ENCODE measurements at regions not wholly inside any gene's neighbourhood (a gene's known extent, or its start where the extent isn't known, plus 50 kb on each side); places are given as distances from the start of the nearest gene placed in this dataset.

DNA sequence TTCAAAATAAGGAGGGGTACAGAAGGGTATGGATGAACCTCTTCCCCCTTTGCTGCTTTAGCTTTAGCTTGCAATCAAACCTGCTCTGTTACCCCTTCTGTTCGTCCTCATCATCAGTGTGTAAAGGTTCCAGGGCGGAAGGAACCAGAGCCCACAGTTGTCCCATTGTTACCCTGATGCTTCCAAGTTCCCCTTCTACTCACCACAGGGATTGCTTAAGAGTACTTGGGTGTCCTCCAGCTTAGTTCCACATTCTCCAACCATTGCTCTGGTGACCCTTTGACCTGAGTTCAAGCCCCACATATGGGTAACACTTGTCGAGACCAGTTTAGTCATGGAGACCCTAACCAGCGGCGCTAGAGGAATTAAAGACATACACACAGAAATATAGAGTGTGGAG, 1080.1 kb upstream of the ALCAM start:
- Histone ChIP-seq H3K9me3 (replicated peaks in 1 of 3) (peaks cover 0 to 8% (median 0%) of the 10 kb centered on the region in 3 donors), H3K4me1 (replicated peaks in 1 of 2) (peaks cover 0 to 9% of the 10 kb centered on the region in 2 donors), H3K27me3 (no peaks in the 10 kb centered on the region), H3K27ac (no peak overlapping the region), H3K4me3 (no peak overlapping the region), H3K36me3 (replicated peaks in 1 of 2) (no peaks in the 10 kb centered on the region)
- WGBS, 4 donors = 91 to 95% (median 92%) methylated on average over 5 of the region's 5 CpGs
- intact Hi-C loops (cut with DNase I) = no loop called here
- no peak for DNase-seq
- TF ChIP-seq CTCF (IDR thresholded peaks at IDR 0.05) (no peak), POLR2A (IDR thresholded peaks at IDR 0.05) (no peak)

DNA sequence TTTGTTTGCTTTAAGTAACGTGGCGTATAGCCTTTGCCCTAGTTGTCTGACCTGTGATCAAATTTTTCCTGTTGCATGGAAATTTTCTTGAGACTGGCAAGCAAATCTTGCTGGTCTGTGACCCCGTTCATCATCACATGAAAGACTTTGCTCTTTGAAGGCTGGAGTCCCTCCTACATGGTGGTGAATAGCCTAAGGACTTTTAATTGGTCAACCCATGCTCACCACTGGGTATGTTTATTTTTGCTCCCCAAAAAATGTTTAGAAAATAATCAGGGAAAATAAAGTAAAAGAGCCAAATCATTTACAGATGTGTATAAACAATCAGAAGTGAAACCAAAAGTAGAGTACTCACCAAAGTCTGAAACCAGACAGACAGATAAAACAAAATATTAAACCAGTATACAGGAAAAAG, 1075.3 kb upstream of the ALCAM start:
- intact Hi-C loops (cut with DNase I) = no loop called here
- peak overlapping the region in 1 of 5 donors; percentile 1 for H3K27ac ChIP-seq
- H3K27me3 ChIP-seq = no peaks in the 10 kb centered on the region
- peak in 3 of 7 donors; percentile 4 to 27 (median 17) for DNase-seq
- H3K4me3 ChIP-seq = peak overlapping the region in 1 of 4 donors; percentile 50
- TF ChIP-seq CTCF (IDR thresholded peaks at IDR 0.05) (no peak), POLR2A (IDR thresholded peaks at IDR 0.05) (no peak)
- no peaks in the 10 kb centered on the region for H3K36me3 ChIP-seq (replicated peaks in 1 of 2)
- H3K9me3 ChIP-seq (replicated peaks in 1 of 3) = no peaks in the 10 kb centered on the region
- 14 to 22% (median 19%) methylated on average over 3 of the region's 3 CpGs for WGBS, 4 donors
- peaks cover 0 to 14% of the 10 kb centered on the region in 2 donors for H3K4me1 ChIP-seq (replicated peaks in 1 of 2)

- Histone ChIP-seq H3K4me3 (peak overlapping the region in 1 of 4 donors; percentile 50), H3K27ac (peak overlapping the region in 2 of 5 donors; percentile 1 to 15), H3K36me3 (replicated peaks in 1 of 2) (no peaks in the 10 kb centered on the region), H3K27me3 (no peaks in the 10 kb centered on the region), H3K9me3 (replicated peaks in 1 of 3) (no peaks in the 10 kb centered on the region), H3K4me1 (replicated peaks in 1 of 2) (peaks cover 0 to 14% of the 10 kb centered on the region in 2 donors)
- intact Hi-C loops (cut with DNase I) = no loop called here
- TF ChIP-seq CTCF (IDR thresholded peaks at IDR 0.05) (no peak), POLR2A (IDR thresholded peaks at IDR 0.05) (no peak)
- WGBS, 4 donors = 7 to 34% (median 9%) methylated on average over 2 of the region's 2 CpGs
- no peak for DNase-seq
Observed at GRCh38 chr3:104291878-104292277, 1074.8 kb upstream of the ALCAM start.

DNA sequence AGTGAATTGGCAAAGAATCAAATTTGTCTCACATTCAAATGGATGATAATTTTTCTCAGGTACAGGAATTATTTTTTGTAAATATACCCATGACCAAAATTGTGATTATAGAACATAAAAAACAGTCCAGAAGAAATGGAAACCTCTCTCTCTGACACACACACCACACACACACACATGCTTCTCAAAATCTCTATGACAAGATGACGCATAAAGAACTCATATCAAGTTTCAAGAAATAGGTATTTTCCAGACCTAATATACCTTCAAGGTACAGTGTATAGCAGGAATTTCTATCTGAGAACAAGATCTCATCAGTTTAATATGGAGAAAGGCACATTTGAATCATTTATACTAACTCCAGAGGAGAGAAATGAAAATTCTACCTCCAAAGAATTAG, 1069.1 kb upstream of the ALCAM start:
- no peak for DNase-seq
- 95 to 99% (median 97%) methylated on average over 1 of the region's 1 CpG for WGBS, 4 donors
- Histone ChIP-seq H3K4me3 (no peak overlapping the region), H3K27ac (no peak overlapping the region), H3K27me3 (no peaks in the 10 kb centered on the region), H3K9me3 (replicated peaks in 1 of 3) (no peaks in the 10 kb centered on the region), H3K4me1 (replicated peaks in 1 of 2) (no peaks in the 10 kb centered on the region), H3K36me3 (replicated peaks in 1 of 2) (no peaks in the 10 kb centered on the region)
- intact Hi-C loops (cut with DNase I) = no loop called here
- no peak for TF ChIP-seq CTCF (IDR thresholded peaks at IDR 0.05)
- TF ChIP-seq POLR2A (IDR thresholded peaks at IDR 0.05) = no peak
